GM21423 (cell line): ENCODE measurements at regions not wholly inside any gene's neighbourhood (a gene's known extent, or its start where the extent isn't known, plus 50 kb on each side); places are given as distances from the start of the nearest gene placed in this dataset.
"Not testable (repeated sequence)": the region's sequence is repeated elsewhere in the genome, so short reads cannot be mapped to it uniquely, and the experiment has no call there.

ENCODE experiments used
- ATAC-seq: cut with Tn5 transposase; IDR thresholded peaks from one replicate; pipeline ENCODE4 v1.9.1; 2021; ENCODE audit warnings: mild to moderate bottlenecking, moderate library complexity; ENCODE audit not compliant: unreplicated experiment

- ATAC-seq: no peak
Observed at GRCh38 chr10:4279655-4280054, 494.6 kb upstream of the KLF6 start.

- ATAC-seq: no peak
Observed at GRCh38 chr10:4278186-4278585, 493.2 kb upstream of the KLF6 start.

- no peak for ATAC-seq
Observed at GRCh38 chr10:4276151-4276550, 491.1 kb upstream of the KLF6 start.

- ATAC-seq: not testable (repeated sequence)
Observed at GRCh38 chr10:4274671-4275070, 489.7 kb upstream of the KLF6 start.

GRCh38 chr10:4271193-4271592, 486.2 kb upstream of the KLF6 start:
- no peak for ATAC-seq

GRCh38 chr10:4270116-4270515, 485.1 kb upstream of the KLF6 start:
- ATAC-seq: no peak

- ATAC-seq: not testable (repeated sequence)
Observed at GRCh38 chr10:4268490-4268889, 483.5 kb upstream of the KLF6 start.

- no peak for ATAC-seq
Observed at GRCh38 chr10:4267086-4267773, 482.2 kb upstream of the KLF6 start.

GRCh38 chr10:4266416-4267085, 481.5 kb upstream of the KLF6 start:
- ATAC-seq: no peak

- no peak for ATAC-seq
Observed at GRCh38 chr10:4265964-4266363, 481.0 kb upstream of the KLF6 start.

GRCh38 chr10:4264209-4264865, 479.3 kb upstream of the KLF6 start:
- no peak for ATAC-seq

- no peak for ATAC-seq
Observed at GRCh38 chr10:4263601-4263921, 478.6 kb upstream of the KLF6 start.

GRCh38 chr10:4262870-4263600, 478.0 kb upstream of the KLF6 start:
- no peak for ATAC-seq

GRCh38 chr10:4262449-4262848, 477.4 kb upstream of the KLF6 start:
- ATAC-seq: no peak

GRCh38 chr10:4260483-4261124, 475.6 kb upstream of the KLF6 start:
- ATAC-seq: no peak

- ATAC-seq: no peak
Observed at GRCh38 chr10:4257939-4258465, 473.0 kb upstream of the KLF6 start.

GRCh38 chr10:4256971-4257370, 472.0 kb upstream of the KLF6 start:
- ATAC-seq: no peak

- ATAC-seq: no peak
Observed at GRCh38 chr10:4255751-4256150, 470.7 kb upstream of the KLF6 start.

- ATAC-seq: no peak
Observed at GRCh38 chr10:4254101-4254994, 469.3 kb upstream of the KLF6 start.

- ATAC-seq: no peak
Observed at GRCh38 chr10:4252701-4253100, 467.7 kb upstream of the KLF6 start.
